Prostate gland (tissue), 2 donors: ENCODE measurements at regions not wholly inside any gene's neighbourhood (a gene's known extent, or its start where the extent isn't known, plus 50 kb on each side); places are given as distances from the start of the nearest gene placed in this dataset.

Experiments
- POLR2A ChIP-seq: fragments of 450-650 bp; IDR thresholded peaks from one replicate; pipeline ENCODE4 v1.6.1; 2016; ENCODE audit warnings: antibody characterized with exemption, mild to moderate bottlenecking
- TF ChIP-seq, protein P1 (sequence below), 4 experiments: fragments of 200-600 bp in 2 of 4; fragments of 450-650 bp in 2 of 4; sonication (generic) in 2 of 4; IDR thresholded peaks; 1 replicate in 3 of 4; 2 replicates in 1 of 4; pipeline ENCODE4 v1.5.1; 2016 to 2019; ENCODE audit warnings: antibody characterized with exemption in 4 of 4, mild to moderate bottlenecking in 2 of 4, moderate library complexity in 2 of 4

GRCh38 chr2:236813766-236814165, 244.1 kb downstream of the ACKR3 start:
- TF ChIP-seq, protein P1, sequence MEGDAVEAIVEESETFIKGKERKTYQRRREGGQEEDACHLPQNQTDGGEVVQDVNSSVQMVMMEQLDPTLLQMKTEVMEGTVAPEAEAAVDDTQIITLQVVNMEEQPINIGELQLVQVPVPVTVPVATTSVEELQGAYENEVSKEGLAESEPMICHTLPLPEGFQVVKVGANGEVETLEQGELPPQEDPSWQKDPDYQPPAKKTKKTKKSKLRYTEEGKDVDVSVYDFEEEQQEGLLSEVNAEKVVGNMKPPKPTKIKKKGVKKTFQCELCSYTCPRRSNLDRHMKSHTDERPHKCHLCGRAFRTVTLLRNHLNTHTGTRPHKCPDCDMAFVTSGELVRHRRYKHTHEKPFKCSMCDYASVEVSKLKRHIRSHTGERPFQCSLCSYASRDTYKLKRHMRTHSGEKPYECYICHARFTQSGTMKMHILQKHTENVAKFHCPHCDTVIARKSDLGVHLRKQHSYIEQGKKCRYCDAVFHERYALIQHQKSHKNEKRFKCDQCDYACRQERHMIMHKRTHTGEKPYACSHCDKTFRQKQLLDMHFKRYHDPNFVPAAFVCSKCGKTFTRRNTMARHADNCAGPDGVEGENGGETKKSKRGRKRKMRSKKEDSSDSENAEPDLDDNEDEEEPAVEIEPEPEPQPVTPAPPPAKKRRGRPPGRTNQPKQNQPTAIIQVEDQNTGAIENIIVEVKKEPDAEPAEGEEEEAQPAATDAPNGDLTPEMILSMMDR (IDR thresholded peaks at IDR 0.05): no peak
- no peak for TF ChIP-seq POLR2A
